IMR-90 (cell line): ENCODE measurements at regions not wholly inside any gene's neighbourhood (a gene's known extent, or its start where the extent isn't known, plus 50 kb on each side); places are given as distances from the start of the nearest gene placed in this dataset.

ENCODE experiments used
- ATAC-seq: fragments of 200-7000 bp; cut with Tn5 transposase; 2 replicates; pipeline ENCODE4 v1.9.1; 2020; ENCODE audit warnings: low read depth, mild to moderate bottlenecking, moderate library complexity
- BruUV-seq: library from RNA; stranded (reverse); fragments of 400-500 nt; replicated peaks from 2 replicates; lab custom pipeline; 2021; lab: Mats Ljungman, UMichigan
- CTCF ChIA-PET: fragments of 300-600 bp; formaldehyde crosslinking; extraction: SDS; loops from one replicate; lab custom pipeline; 2021; ENCODE audit warnings: antibody characterized with exemption; lab: Yijun Ruan, JAX
- POLR2A ChIA-PET: fragments of 300-600 bp; sonication (Branson Sonifier 250); formaldehyde crosslinking; loops from one replicate; lab custom pipeline; 2022; ENCODE audit warnings: antibody characterized with exemption; ENCODE audit not compliant: unreplicated experiment; lab: Charles Lee
- DNase-seq: peaks from one replicate; pipeline ENCODE4 v3.0.0; 2013
- H2AFZ ChIP-seq: replicated peaks from 2 replicates; pipeline ENCODE3; 2013; ENCODE audit warnings: low read length, mild to moderate bottlenecking; ENCODE audit not compliant: poor library complexity
- H2AK5ac ChIP-seq: 2 replicates; pipeline ENCODE4 v1.6.1; 2013; ENCODE audit warnings: low read depth, low read length, inconsistent platforms
- H2AK9ac ChIP-seq: replicated peaks from 2 replicates; pipeline ENCODE3; 2013; ENCODE audit warnings: mild to moderate bottlenecking, low read depth, low read length, moderate library complexity; ENCODE audit not compliant: poor library complexity
- H2BK120ac ChIP-seq: 2 replicates; pipeline ENCODE4 v1.6.1; 2013; ENCODE audit warnings: low read depth, low read length, inconsistent platforms
- H2BK15ac ChIP-seq: 3 replicates; pipeline ENCODE4 v1.6.1; 2013; ENCODE audit warnings: low read depth, low read length, inconsistent platforms
- H2BK20ac ChIP-seq: 2 replicates; pipeline ENCODE4 v1.6.1; 2013; ENCODE audit warnings: low read depth, mild to moderate bottlenecking, inconsistent platforms, low read length, moderate library complexity
- H2BK5ac ChIP-seq: 2 replicates; pipeline ENCODE4 v1.6.1; 2013; ENCODE audit warnings: mild to moderate bottlenecking, low read depth, low read length, inconsistent platforms; ENCODE audit not compliant: poor library complexity, severe bottlenecking
- H3K14ac ChIP-seq: replicated peaks from 2 replicates; pipeline ENCODE4 v1.6.1; 2013; ENCODE audit warnings: low read depth, low read length, inconsistent platforms
- H3K18ac ChIP-seq: 2 replicates; pipeline ENCODE4 v1.6.1; 2013; ENCODE audit warnings: low read depth, low read length, control low read depth
- H3K23ac ChIP-seq: 2 replicates; pipeline ENCODE4 v1.6.1; 2013; ENCODE audit warnings: low read depth, low read length, inconsistent platforms
- H3K27ac ChIP-seq: 2 replicates; pipeline ENCODE4 v1.5.1; 2013; ENCODE audit warnings: mild to moderate bottlenecking, control low read depth, low read length; ENCODE audit not compliant: insufficient read depth
- H3K27me3 ChIP-seq: 2 replicates; pipeline ENCODE4 v1.6.1; 2013; ENCODE audit warnings: low read length; ENCODE audit not compliant: control insufficient read depth, insufficient read depth
- H3K36me3 ChIP-seq: 2 replicates; pipeline ENCODE4 v1.6.1; 2013; ENCODE audit warnings: low read length, mixed read lengths; ENCODE audit not compliant: control insufficient read depth, insufficient read depth
- H3K4ac ChIP-seq: 2 replicates; pipeline ENCODE4 v1.6.1; 2013; ENCODE audit warnings: low read depth, low read length, inconsistent platforms
- H3K4me1 ChIP-seq: 2 replicates; pipeline ENCODE4 v1.6.1; 2013; ENCODE audit warnings: low read length, mixed read lengths; ENCODE audit not compliant: control insufficient read depth, insufficient read depth
- H3K4me2 ChIP-seq: 2 replicates; pipeline ENCODE4 v1.6.1; 2013; ENCODE audit warnings: low read depth, mild to moderate bottlenecking, control low read depth, low read length, moderate library complexity
- H3K4me3 ChIP-seq: 2 replicates; pipeline ENCODE4 v1.5.1; 2013; ENCODE audit warnings: low read depth, mild to moderate bottlenecking, control low read depth, low read length, moderate library complexity; ENCODE audit not compliant: insufficient read depth
- H3K56ac ChIP-seq: 2 replicates; pipeline ENCODE4 v1.6.1; 2013; ENCODE audit warnings: low read length, inconsistent platforms; ENCODE audit not compliant: insufficient read depth; ENCODE audit errors: extremely low read depth
- H3K79me1 ChIP-seq, 2 experiments: 2 replicates each; pipeline ENCODE4 v1.6.1; 2013; ENCODE audit warnings: low read length in 2 of 2, inconsistent platforms in 1 of 2, low read depth in 1 of 2
- H3K9ac ChIP-seq: 2 replicates; pipeline ENCODE4 v1.6.1; 2013; ENCODE audit warnings: low read depth, low read length, control low read depth
- H3K9me1 ChIP-seq: 2 replicates; pipeline ENCODE4 v1.6.1; 2013; ENCODE audit warnings: low read length, inconsistent platforms; ENCODE audit not compliant: insufficient read depth
- H3K9me3 ChIP-seq: 2 replicates; pipeline ENCODE4 v1.6.1; 2013; ENCODE audit warnings: low read length; ENCODE audit not compliant: control insufficient read depth, insufficient read depth
- H4K20me1 ChIP-seq: 2 replicates; pipeline ENCODE4 v1.6.1; 2013; ENCODE audit warnings: low read length, inconsistent platforms; ENCODE audit not compliant: insufficient read depth
- H4K5ac ChIP-seq: 2 replicates; pipeline ENCODE4 v1.6.1; 2013; ENCODE audit warnings: mild to moderate bottlenecking, low read depth, low read length, control low read depth
- H4K8ac ChIP-seq, 2 experiments: 2 replicates each; pipeline ENCODE4 v1.6.1; 2013; ENCODE audit warnings: low read depth in 2 of 2, low read length in 2 of 2, control low read depth in 1 of 2, inconsistent platforms in 1 of 2
- H4K91ac ChIP-seq: 2 replicates; pipeline ENCODE4 v1.6.1; 2013; ENCODE audit warnings: low read depth, low read length, inconsistent platforms; ENCODE audit not compliant: insufficient read depth
- FOS ChIP-seq: fragments of 150-350 bp; IDR thresholded peaks from 2 replicates; pipeline ENCODE4 v1.6.1; 2016; ENCODE audit warnings: low read depth, low read length
- MAFK ChIP-seq: IDR thresholded peaks from 2 replicates; pipeline ENCODE4 v1.6.1; 2012; ENCODE audit warnings: low read depth, low read length, improper control_type of control experiment
- RAD21 ChIP-seq: IDR thresholded peaks from 2 replicates; pipeline ENCODE4 v1.6.1; 2012; ENCODE audit warnings: low read length, improper control_type of control experiment
- RFX5 ChIP-seq: IDR thresholded peaks from 2 replicates; pipeline ENCODE4 v1.8.0; 2012; ENCODE audit warnings: low read depth, mild to moderate bottlenecking, low read length, moderate library complexity
- WGBS, 2 experiments: methylation state at CpG; one replicate each; pipeline versions ENCODE4 v1.1.5 to v1.1.7; 2013; ENCODE audit warnings: missing lambda C conversion rate in 2 of 2; ENCODE audit not compliant: insufficient read length in 1 of 2; ENCODE audit errors: extremely low coverage in 2 of 2; 5-methylcytosine and 5-hydroxymethylcytosine counted together
- dilution Hi-C: fragments of 300-500 bp; cut with HindIII; formaldehyde crosslinking; loops from one replicate; pipeline ENCODE4 v1.14.3; 2018; ENCODE audit warnings: low sequenced_read_pairs; ENCODE audit not compliant: unreplicated experiment
- in situ Hi-C: fragments of 300-500 bp; cut with MboI; formaldehyde crosslinking; loops from 3 replicates; pipeline ENCODE4 v1.14.3; 2019; ENCODE audit warnings: low sequenced_read_pairs, inconsistent platforms, mixed read lengths
- intact Hi-C: fragments of 100-400 bp; cut with micrococcal nuclease; formaldehyde crosslinking; loops from 2 replicates; pipeline ENCODE4 v1.10.0; 2022

DNA sequence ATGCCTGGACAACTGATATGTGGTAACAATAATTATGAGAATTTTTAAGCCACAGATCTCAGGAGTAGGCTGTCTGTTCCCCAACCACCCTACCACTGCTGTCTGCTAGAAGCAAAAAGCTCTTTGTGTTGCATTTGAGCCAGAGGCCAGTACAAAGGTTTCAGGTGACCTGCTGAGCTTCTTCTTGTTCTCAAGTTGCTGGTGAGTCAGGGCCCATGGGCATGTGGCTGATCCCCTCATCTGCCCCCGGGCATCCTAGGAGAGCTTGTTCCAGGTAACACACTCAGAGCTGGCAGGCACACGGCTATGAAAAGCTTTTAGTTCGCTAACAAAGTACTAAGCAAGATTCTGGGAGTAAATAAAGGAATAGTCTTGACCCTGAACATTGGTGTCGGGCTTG lies 285.3 kb downstream of the CDC5L start:
- no peak overlapping the region for H2AK5ac ChIP-seq
- DNase-seq (no peak), ATAC-seq (no peak)
- H4K5ac ChIP-seq = no peak overlapping the region
- no peak overlapping the region for H3K56ac ChIP-seq
- peaks cover 5% of the 10 kb centered on the region; the same call in 1 of the 2 replicates for H3K9me1 ChIP-seq
- WGBS, 2 experiments = 73% methylated on average over 3 of the region's 4 CpGs; no CpG with 5 or more reads in 1 of the 2 experiments
- no peak overlapping the region for H2AFZ ChIP-seq
- H2BK20ac ChIP-seq = no peak overlapping the region
- H4K91ac ChIP-seq = no peak overlapping the region
- no peak overlapping the region for H3K4me3 ChIP-seq
- H2BK5ac ChIP-seq = no peak overlapping the region
- H3K27me3 ChIP-seq = peaks cover 31% of the 10 kb centered on the region
- no peak overlapping the region for H3K27ac ChIP-seq
- ChIA-PET CTCF (no interaction called here), POLR2A (no interaction called here)
- BruUV-seq = no TSS peak
- no peak overlapping the region for H3K14ac ChIP-seq
- H4K20me1 ChIP-seq = no peaks in the 10 kb centered on the region
- no peak overlapping the region for H3K18ac ChIP-seq
- no peak overlapping the region for H3K23ac ChIP-seq
- in situ Hi-C loops = loop anchor here (25.0 kb wide), 1 partner anchor 1239 kb away; no protein-coding TSS in a partner anchor
- no peaks in the 10 kb centered on the region for H3K9me3 ChIP-seq
- TF ChIP-seq FOS (no peak), MAFK (no peak), RAD21 (no peak), RFX5 (no peak)
- no peak overlapping the region for H2BK15ac ChIP-seq
- dilution Hi-C loops = no loop called here
- H3K4me1 ChIP-seq = peaks cover 1% of the 10 kb centered on the region; the same call in 1 of the 2 replicates
- H2AK9ac ChIP-seq = no peak overlapping the region
- H3K36me3 ChIP-seq = no peaks in the 10 kb centered on the region
- no peak overlapping the region for H4K8ac ChIP-seq
- intact Hi-C loops = no loop called here
- H3K79me1 ChIP-seq = no peaks in the 10 kb centered on the region
- H3K4ac ChIP-seq = no peak overlapping the region
- H3K4me2 ChIP-seq = no peak overlapping the region
- no peak overlapping the region for H2BK120ac ChIP-seq
- H3K9ac ChIP-seq = no peak overlapping the region
